ENCODE measurements at regions not wholly inside any gene's neighbourhood (a gene's known extent, or its start where the extent isn't known, plus 50 kb on each side); places are given as distances from the start of the nearest gene placed in this dataset.
A peak's percentile ranks its signal among the peaks of the same experiment; 100 is the strongest.

DNA sequence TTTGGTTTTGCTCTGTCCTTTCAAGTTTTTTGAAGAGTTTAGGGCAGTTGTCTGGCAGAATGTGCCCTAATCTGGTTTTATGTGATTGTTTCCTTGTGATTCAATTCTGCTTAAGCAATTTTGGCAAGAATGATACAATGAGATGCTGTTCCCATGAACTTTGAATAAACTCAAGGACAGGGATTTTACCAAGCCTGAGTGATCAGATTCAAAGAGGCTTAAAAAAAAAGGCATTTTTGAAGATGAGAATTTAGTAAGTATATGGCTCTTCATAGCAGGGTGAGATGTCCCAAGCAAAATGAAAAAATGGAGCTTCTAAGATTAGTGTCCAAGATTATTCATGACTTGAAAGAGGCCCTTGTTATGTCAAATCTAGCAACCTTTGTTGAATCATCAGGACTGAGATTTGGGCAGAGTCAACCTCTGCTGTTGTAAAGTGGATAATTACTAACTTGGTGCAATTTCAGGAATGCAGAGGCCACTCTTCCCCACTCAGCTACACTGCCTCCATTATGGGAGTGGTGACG lies 180.6 kb upstream of the NUDT4 start:
- H3K4me1 Mint-ChIP-seq (ENCODE audit: low read depth) = peaks cover 38% of the 10 kb centered on the region
- H3K27ac Mint-ChIP-seq (ENCODE audit: unreplicated experiment) = no peak overlapping the region
- no peak overlapping the region for H3K4me3 Mint-ChIP-seq (ENCODE audit: unreplicated experiment)

GRCh38 chr12:93198086-93198485 lies 179.6 kb upstream of the NUDT4 start:
- TF ChIP-seq CTCF (IDR thresholded peaks at IDR 0.05) = no peak
- Mint-ChIP-seq H3K27me3 (ENCODE audit: low read depth) (no peaks in the 10 kb centered on the region), H3K36me3 (ENCODE audit: low read depth) (no peaks in the 10 kb centered on the region), H3K27ac (ENCODE audit: unreplicated experiment) (peak overlapping the region; percentile 3), H3K4me3 (ENCODE audit: unreplicated experiment) (no peak overlapping the region), H3K9me3 (ENCODE audit: low read depth) (no peaks in the 10 kb centered on the region), H3K4me1 (ENCODE audit: low read depth) (peaks cover 41% of the 10 kb centered on the region)
- DNase-seq (ENCODE audit: low spot score) = no peak

More for the DNA sequence above, 180.6 kb upstream of the NUDT4 start:
- no peaks in the 10 kb centered on the region for H3K9me3 Mint-ChIP-seq (ENCODE audit: low read depth)
- TF ChIP-seq CTCF (IDR thresholded peaks at IDR 0.05) = no peak
- DNase-seq (ENCODE audit: low spot score) = no peak
- no peaks in the 10 kb centered on the region for H3K27me3 Mint-ChIP-seq (ENCODE audit: low read depth)
- no peaks in the 10 kb centered on the region for H3K36me3 Mint-ChIP-seq (ENCODE audit: low read depth)

DNA sequence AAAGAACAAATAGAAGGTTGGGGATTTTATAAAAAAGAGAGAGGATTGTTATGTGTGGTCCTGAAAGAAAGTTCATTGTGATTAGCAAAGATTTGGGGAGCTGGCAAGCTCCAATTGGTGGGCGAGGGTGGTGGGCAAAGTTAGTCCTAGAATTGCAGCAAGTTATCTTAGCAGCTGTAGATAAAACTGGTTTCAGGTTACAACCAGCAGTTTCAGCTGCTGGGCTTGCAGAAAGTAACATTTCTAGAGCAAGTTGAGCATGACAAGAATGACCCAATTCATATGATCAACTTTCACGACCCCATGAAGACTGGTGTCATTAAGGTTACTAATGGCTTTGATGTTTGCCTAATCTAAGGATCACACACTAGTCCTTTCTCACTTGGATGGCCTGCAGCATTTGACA lies 177.9 kb upstream of the NUDT4 start:
- H3K4me1 Mint-ChIP-seq (ENCODE audit: low read depth) = peaks cover 49% of the 10 kb centered on the region
- H3K4me3 Mint-ChIP-seq (ENCODE audit: unreplicated experiment) = no peak overlapping the region
- no peak overlapping the region for H3K27ac Mint-ChIP-seq (ENCODE audit: unreplicated experiment)
- TF ChIP-seq CTCF (IDR thresholded peaks at IDR 0.05) = no peak
- no peak for DNase-seq (ENCODE audit: low spot score)
- no peaks in the 10 kb centered on the region for H3K36me3 Mint-ChIP-seq (ENCODE audit: low read depth)
- no peaks in the 10 kb centered on the region for H3K9me3 Mint-ChIP-seq (ENCODE audit: low read depth)
- H3K27me3 Mint-ChIP-seq (ENCODE audit: low read depth) = no peaks in the 10 kb centered on the region

GRCh38 chr12:93200291-93200917 lies 177.3 kb upstream of the NUDT4 start:
- TF ChIP-seq CTCF (IDR thresholded peaks at IDR 0.05) = no peak
- Mint-ChIP-seq H3K36me3 (ENCODE audit: low read depth) (no peaks in the 10 kb centered on the region), H3K4me3 (ENCODE audit: unreplicated experiment) (no peak overlapping the region), H3K27ac (ENCODE audit: unreplicated experiment) (no peak overlapping the region), H3K9me3 (ENCODE audit: low read depth) (no peaks in the 10 kb centered on the region), H3K4me1 (ENCODE audit: low read depth) (peaks cover 49% of the 10 kb centered on the region), H3K27me3 (ENCODE audit: low read depth) (no peaks in the 10 kb centered on the region)
- no peak for DNase-seq (ENCODE audit: low spot score)

DNA sequence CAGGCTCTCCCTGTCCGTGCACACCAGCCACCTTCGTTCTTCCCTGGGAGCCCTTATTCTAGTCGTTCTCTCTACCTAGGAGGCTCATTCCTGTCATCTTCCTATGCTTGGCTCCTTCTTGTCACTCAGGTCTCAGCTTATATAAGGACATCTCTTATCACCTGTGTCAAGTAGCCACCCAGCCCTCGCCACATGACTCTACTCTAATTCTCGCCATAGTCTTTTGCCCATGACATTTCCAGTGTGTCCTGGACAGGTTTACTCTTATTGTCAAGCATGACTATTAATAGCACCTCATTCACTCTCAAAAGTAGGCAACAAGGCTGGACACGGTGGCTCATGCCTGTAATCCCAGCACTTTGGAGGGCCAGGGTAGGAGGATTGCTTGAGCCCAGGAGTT lies 175.7 kb upstream of the NUDT4 start:
- no peak overlapping the region for H3K27ac Mint-ChIP-seq (ENCODE audit: unreplicated experiment)
- H3K36me3 Mint-ChIP-seq (ENCODE audit: low read depth) = no peaks in the 10 kb centered on the region
- H3K4me1 Mint-ChIP-seq (ENCODE audit: low read depth) = peaks cover 47% of the 10 kb centered on the region
- H3K9me3 Mint-ChIP-seq (ENCODE audit: low read depth) = no peaks in the 10 kb centered on the region
- no peak for TF ChIP-seq CTCF (IDR thresholded peaks at IDR 0.05)
- H3K27me3 Mint-ChIP-seq (ENCODE audit: low read depth) = no peaks in the 10 kb centered on the region
- H3K4me3 Mint-ChIP-seq (ENCODE audit: unreplicated experiment) = no peak overlapping the region
- DNase-seq (ENCODE audit: low spot score) = no peak
